ENCODE measurements at regions not wholly inside any gene's neighbourhood (a gene's known extent, or its start where the extent isn't known, plus 50 kb on each side); places are given as distances from the start of the nearest gene placed in this dataset.

DNA sequence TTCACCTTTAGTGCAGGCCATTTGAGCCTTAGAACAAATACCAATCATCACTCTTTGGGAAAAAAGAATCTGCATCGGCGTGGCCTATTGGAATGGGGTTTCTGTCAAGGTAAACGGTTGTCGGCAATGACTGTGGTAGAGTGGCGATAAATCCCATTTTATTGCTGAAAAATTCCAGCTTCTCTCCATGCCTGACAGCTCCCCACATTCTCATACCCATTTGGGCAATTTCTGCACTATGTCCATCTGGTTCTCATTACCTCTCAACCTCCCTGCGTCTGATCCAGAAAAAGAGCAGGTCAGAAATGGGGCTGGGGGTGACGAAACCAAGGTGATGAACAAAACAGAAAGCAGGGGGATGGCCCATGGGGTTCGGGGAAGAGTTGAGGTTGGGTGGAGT lies 254.0 kb downstream of the MEIS1 start:
- no peaks in the 10 kb centered on the region for H3K36me3 ChIP-seq (replicated peaks in 1 of 2; ENCODE audit: insufficient read depth in 1 of 2, low read depth in 2 of 2)
- no peak overlapping the region for H3K27ac ChIP-seq
- ATAC-seq (no peak), DNase-seq (no peak)
- no peaks in the 10 kb centered on the region for H3K9me3 ChIP-seq
- intact Hi-C loops (cut with DNase I), result no loop called here
- H3K4me1 ChIP-seq, result peaks cover 8% of the 10 kb centered on the region
- H3K4me3 ChIP-seq, result no peak overlapping the region
- H3K27me3 ChIP-seq, result no peaks in the 10 kb centered on the region
- 91 to 92% methylated on average over 8 of the region's 8 CpGs for WGBS, 2 donors
- TF ChIP-seq CTCF (IDR thresholded peaks at IDR 0.05) (no peak), POLR2A (IDR thresholded peaks at IDR 0.05) (no peak)

- H3K36me3 ChIP-seq (replicated peaks in 1 of 2; ENCODE audit: insufficient read depth in 1 of 2, low read depth in 2 of 2), result no peaks in the 10 kb centered on the region
- DNase-seq (peak in 1 of 4 donors; percentile 20), ATAC-seq (no peak)
- no peak for TF ChIP-seq POLR2A (IDR thresholded peaks at IDR 0.05)
- no peak for TF ChIP-seq CTCF (IDR thresholded peaks at IDR 0.05)
- intact Hi-C loops (cut with DNase I), result no loop called here
- no peaks in the 10 kb centered on the region for H3K27me3 ChIP-seq
- 46 to 52% methylated on average over 5 of the region's 5 CpGs for WGBS, 2 donors
- H3K4me1 ChIP-seq, result peaks cover 5% of the 10 kb centered on the region
- H3K4me3 ChIP-seq, result no peak overlapping the region
- peak overlapping the region in 1 of 4 donors; percentile 20 for H3K27ac ChIP-seq
- no peaks in the 10 kb centered on the region for H3K9me3 ChIP-seq
Observed at GRCh38 chr2:66689456-66690051, 254.6 kb downstream of the MEIS1 start.

GRCh38 chr2:66691031-66691965 lies 256.4 kb downstream of the MEIS1 start:
- Histone ChIP-seq H3K9me3 (no peaks in the 10 kb centered on the region), H3K4me3 (no peak overlapping the region), H3K27me3 (no peaks in the 10 kb centered on the region), H3K27ac (no peak overlapping the region), H3K4me1 (peaks cover 5% of the 10 kb centered on the region), H3K36me3 (replicated peaks in 1 of 2; ENCODE audit: insufficient read depth in 1 of 2, low read depth in 2 of 2) (no peaks in the 10 kb centered on the region)
- DNase-seq (no peak), ATAC-seq (no peak)
- no peak for TF ChIP-seq POLR2A (IDR thresholded peaks at IDR 0.05)
- no peak for TF ChIP-seq CTCF (IDR thresholded peaks at IDR 0.05)
- 81% methylated on average over 10 of the region's 10 CpGs for WGBS, 2 donors
- intact Hi-C loops (cut with DNase I), result no loop called here

DNA sequence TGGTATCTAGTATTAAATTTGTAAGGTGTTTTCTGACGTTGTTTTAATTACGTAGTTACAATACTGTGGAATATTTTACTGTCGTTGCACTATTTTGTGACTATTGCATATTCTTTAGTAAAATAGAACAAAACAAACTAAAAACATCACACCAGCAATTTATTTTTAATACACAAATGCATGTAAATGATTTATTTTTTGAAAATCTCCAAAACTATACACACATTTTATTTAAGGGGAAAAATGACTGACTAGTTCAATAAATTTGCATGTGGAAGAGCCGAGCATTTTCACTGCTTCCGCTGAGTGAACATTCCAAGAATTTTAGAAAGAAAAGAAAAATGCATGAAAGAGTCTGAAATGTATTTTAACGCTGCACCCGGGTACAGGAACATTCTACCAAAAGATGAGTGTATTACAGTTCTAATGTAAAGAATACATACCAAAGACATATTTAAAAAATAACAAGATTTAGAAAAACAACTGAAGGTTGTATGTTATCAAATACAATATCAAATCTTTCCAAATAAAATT lies 257.7 kb downstream of the MEIS1 start:
- Histone ChIP-seq H3K27me3 (no peaks in the 10 kb centered on the region), H3K36me3 (replicated peaks in 1 of 2; ENCODE audit: insufficient read depth in 1 of 2, low read depth in 2 of 2) (no peaks in the 10 kb centered on the region), H3K4me3 (no peak overlapping the region), H3K9me3 (no peaks in the 10 kb centered on the region), H3K27ac (no peak overlapping the region), H3K4me1 (peaks cover 5% of the 10 kb centered on the region)
- ATAC-seq (no peak), DNase-seq (no peak)
- intact Hi-C loops (cut with DNase I), result no loop called here
- no peak for TF ChIP-seq CTCF (IDR thresholded peaks at IDR 0.05)
- no peak for TF ChIP-seq POLR2A (IDR thresholded peaks at IDR 0.05)
- WGBS, 2 donors, result 74 to 79% methylated on average over 7 of the region's 7 CpGs
